ENCODE measurements at regions not wholly inside any gene's neighbourhood (a gene's known extent, or its start where the extent isn't known, plus 50 kb on each side); places are given as distances from the start of the nearest gene placed in this dataset.

DNA sequence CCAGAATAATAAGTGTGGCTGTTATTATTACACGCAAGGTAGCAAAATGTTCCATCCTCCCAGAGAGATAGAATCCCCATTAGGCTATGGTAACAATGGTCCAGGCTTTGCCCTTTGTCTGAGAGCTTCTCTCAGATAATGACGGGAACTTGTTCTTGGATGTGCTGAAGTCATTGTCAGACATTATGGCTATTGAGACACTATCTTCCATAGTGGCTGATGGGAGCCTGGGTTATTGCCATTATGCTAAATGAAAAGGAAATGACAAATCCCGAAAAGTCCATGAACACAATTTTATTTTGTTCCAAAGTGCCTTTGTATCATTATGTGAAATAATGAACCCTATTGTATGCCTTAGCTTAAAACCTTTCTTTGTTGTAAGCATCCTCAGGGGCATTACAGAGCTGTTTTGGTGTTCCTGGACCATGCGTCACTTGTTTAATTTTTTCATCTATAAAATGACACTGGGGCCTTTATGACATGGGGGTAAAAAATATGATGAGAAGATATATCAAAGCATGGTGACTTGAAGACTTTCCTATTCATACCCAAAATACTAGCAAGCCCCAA lies 218.5 kb downstream of the KCNS3 start:
- DNase-seq (ENCODE audit: low spot score in 2 of 2) = no peak
- H3K36me3 Mint-ChIP-seq = no peaks in the 10 kb centered on the region
- no peak overlapping the region for H3K27ac Mint-ChIP-seq
- H3K4me3 Mint-ChIP-seq = no peak overlapping the region
- H3K9me3 Mint-ChIP-seq = no peaks in the 10 kb centered on the region
- no peak for ATAC-seq
- H3K4me1 Mint-ChIP-seq = no peaks in the 10 kb centered on the region

- no peak overlapping the region for H3K27ac Mint-ChIP-seq
- H3K4me1 Mint-ChIP-seq = no peaks in the 10 kb centered on the region
- no peaks in the 10 kb centered on the region for H3K36me3 Mint-ChIP-seq
- DNase-seq (ENCODE audit: low spot score in 2 of 2) = no peak
- no peaks in the 10 kb centered on the region for H3K9me3 Mint-ChIP-seq
- ATAC-seq = no peak
- no peak overlapping the region for H3K4me3 Mint-ChIP-seq
These were observed 215.8 kb downstream of the KCNS3 start for GRCh38 chr2:18094277-18094676.

DNA sequence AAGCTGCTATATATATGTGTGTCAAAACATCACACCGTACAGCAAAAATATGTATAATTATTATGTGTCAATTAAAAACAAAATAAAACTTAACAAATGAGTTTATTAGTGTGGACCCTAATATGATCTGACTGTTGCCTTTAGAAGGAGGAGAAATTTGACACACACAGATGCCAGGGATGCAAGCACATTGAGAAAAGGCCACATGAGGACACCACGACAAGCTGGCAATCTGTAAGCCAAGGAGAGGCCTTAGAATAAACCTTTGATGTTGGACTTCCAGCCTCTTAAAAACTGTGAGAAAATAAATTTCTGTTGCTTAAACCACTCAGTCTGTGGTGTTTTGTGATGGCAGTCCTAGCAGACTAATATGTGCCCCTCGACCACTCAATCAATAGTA lies 214.7 kb downstream of the KCNS3 start:
- Mint-ChIP-seq H3K4me3 (no peak overlapping the region), H3K36me3 (no peaks in the 10 kb centered on the region), H3K9me3 (no peaks in the 10 kb centered on the region), H3K27ac (no peak overlapping the region), H3K4me1 (no peaks in the 10 kb centered on the region)
- ATAC-seq (no peak), DNase-seq (ENCODE audit: low spot score in 2 of 2) (no peak)

DNA sequence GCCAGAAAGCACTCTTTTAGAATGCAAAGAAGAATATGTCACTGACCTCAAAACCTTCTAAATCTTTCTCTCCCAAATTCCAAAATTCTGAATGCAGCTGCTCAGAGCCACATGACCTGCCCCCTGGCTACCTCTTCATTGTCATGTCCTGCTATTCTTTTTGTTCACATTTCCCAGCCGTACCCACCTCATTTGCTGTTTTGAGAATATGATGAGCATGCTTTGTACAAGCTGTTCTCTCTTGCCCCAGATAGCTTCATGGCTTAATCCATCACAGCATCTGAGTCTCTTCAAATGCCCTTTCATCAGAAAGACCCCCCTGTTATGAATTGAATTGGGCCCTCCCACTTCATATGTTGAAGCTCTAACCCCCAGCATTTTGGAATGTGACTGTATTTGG lies 214.3 kb downstream of the KCNS3 start:
- Mint-ChIP-seq H3K4me3 (no peak overlapping the region), H3K27ac (no peak overlapping the region), H3K36me3 (no peaks in the 10 kb centered on the region), H3K4me1 (no peaks in the 10 kb centered on the region), H3K9me3 (peaks cover 2% of the 10 kb centered on the region)
- ATAC-seq (no peak), DNase-seq (ENCODE audit: low spot score in 2 of 2) (no peak)

- H3K4me3 Mint-ChIP-seq = no peak overlapping the region
- no peaks in the 10 kb centered on the region for H3K36me3 Mint-ChIP-seq
- H3K9me3 Mint-ChIP-seq = peaks cover 5% of the 10 kb centered on the region
- no peak for ATAC-seq
- no peaks in the 10 kb centered on the region for H3K4me1 Mint-ChIP-seq
- no peak overlapping the region for H3K27ac Mint-ChIP-seq
- DNase-seq (ENCODE audit: low spot score in 2 of 2) = no peak
These were observed 207.1 kb downstream of the KCNS3 start for GRCh38 chr2:18085593-18085992.

DNA sequence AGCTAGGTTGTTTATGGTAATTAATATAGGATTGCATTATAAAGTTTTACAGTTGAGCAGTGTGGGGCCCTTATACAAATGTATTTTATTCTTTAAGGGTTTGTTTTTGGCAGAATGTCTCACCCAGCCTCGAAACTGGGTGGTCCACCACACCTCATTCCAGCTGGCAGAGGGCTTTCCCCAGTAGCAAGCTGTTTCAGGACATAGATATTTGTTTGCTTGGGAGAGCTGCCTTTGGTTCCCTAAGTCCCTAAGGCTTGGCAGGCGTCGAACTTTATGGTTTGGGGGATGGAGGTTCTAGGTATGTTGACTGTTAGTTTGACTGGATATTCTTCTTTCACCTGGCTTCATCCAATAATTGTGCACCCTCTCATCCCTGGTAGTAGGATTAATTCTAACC lies 205.9 kb downstream of the KCNS3 start:
- no peak for DNase-seq (ENCODE audit: low spot score in 2 of 2)
- ATAC-seq = no peak
- no peaks in the 10 kb centered on the region for H3K36me3 Mint-ChIP-seq
- no peaks in the 10 kb centered on the region for H3K4me1 Mint-ChIP-seq
- H3K9me3 Mint-ChIP-seq = peaks cover 5% of the 10 kb centered on the region
- no peak overlapping the region for H3K27ac Mint-ChIP-seq
- H3K4me3 Mint-ChIP-seq = no peak overlapping the region

DNA sequence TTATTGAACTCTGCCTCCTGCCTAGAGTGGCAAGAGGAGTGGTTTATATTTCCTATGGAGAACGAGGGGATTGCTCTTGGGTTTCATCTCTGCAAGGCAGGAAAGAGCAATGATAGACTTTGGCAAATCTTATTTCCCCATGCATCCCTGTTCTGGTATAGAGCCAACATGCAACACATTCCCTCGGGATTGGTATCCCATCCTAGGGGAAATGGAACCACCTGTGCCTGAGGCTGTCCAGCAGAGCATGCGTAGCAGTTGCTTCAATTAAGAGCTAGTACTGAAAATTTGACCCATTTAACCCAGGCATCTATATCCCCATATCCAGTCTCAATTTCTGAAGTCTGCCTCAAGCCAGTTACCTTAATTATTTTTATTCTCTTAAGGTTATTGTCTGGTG lies 205.3 kb downstream of the KCNS3 start:
- Mint-ChIP-seq H3K27ac (no peak overlapping the region), H3K9me3 (peaks cover 5% of the 10 kb centered on the region), H3K36me3 (no peaks in the 10 kb centered on the region), H3K4me1 (no peaks in the 10 kb centered on the region), H3K4me3 (no peak overlapping the region)
- DNase-seq (ENCODE audit: low spot score in 2 of 2) (no peak), ATAC-seq (no peak)

GRCh38 chr2:18078216-18078615 lies 199.7 kb downstream of the KCNS3 start:
- H3K36me3 Mint-ChIP-seq = no peaks in the 10 kb centered on the region
- DNase-seq (ENCODE audit: low spot score in 2 of 2) = no peak
- ATAC-seq = no peak
- H3K4me3 Mint-ChIP-seq = no peak overlapping the region
- H3K27ac Mint-ChIP-seq = no peak overlapping the region
- no peaks in the 10 kb centered on the region for H3K9me3 Mint-ChIP-seq
- H3K4me1 Mint-ChIP-seq = no peaks in the 10 kb centered on the region

- H3K9me3 Mint-ChIP-seq = no peaks in the 10 kb centered on the region
- H3K4me3 Mint-ChIP-seq = no peak overlapping the region
- H3K36me3 Mint-ChIP-seq = no peaks in the 10 kb centered on the region
- DNase-seq (ENCODE audit: low spot score in 2 of 2) (no peak), ATAC-seq (no peak)
- H3K4me1 Mint-ChIP-seq = no peaks in the 10 kb centered on the region
- H3K27ac Mint-ChIP-seq = no peak overlapping the region
These were observed 199.2 kb downstream of the KCNS3 start for GRCh38 chr2:18077704-18078103.

DNA sequence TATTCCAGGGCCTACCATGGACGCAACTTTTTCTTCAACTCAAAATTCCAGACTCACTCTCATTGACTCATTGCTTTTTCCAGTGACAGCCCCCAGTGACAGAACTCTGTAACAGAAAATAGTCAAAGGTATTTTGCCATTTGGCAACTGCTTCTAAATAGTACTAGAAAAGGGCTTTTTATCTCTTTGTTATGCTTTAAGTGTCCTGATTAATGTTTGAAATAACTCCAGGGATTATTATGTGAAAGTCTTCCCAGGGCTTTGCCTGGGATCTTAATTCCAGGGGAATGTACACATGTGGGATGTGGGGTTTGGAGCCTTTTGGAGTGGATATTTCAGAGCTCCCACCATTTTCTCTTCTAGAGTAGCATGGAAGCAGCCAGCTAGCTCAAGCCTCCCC lies 198.8 kb downstream of the KCNS3 start:
- H3K4me3 Mint-ChIP-seq = no peak overlapping the region
- no peak overlapping the region for H3K27ac Mint-ChIP-seq
- H3K36me3 Mint-ChIP-seq = no peaks in the 10 kb centered on the region
- no peak for DNase-seq (ENCODE audit: low spot score in 2 of 2)
- H3K4me1 Mint-ChIP-seq = no peaks in the 10 kb centered on the region
- no peak for ATAC-seq
- no peaks in the 10 kb centered on the region for H3K9me3 Mint-ChIP-seq

DNA sequence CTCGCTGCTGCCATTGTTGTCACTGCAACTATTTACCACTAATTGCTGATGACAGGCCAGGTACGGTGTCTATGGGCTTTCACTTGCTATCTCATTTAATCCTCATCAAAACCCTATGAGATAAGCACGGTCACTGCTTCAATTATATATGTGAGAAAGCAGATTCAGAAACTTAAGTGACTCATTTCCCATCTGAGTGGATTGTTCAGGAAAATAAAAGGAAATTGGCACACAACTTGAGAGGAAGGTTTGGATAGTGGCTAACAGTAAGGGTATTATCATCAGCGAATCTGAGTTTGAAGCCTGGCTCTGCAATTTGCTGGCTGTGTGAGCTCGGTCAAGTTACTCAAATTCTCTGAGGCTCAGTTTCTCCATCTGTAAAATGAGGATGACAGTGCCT lies 196.0 kb downstream of the KCNS3 start:
- H3K4me1 Mint-ChIP-seq = no peaks in the 10 kb centered on the region
- no peak overlapping the region for H3K27ac Mint-ChIP-seq

GRCh38 chr2:18073601-18074000 lies 195.1 kb downstream of the KCNS3 start:
- DNase-seq (ENCODE audit: low spot score in 2 of 2) (no peak), ATAC-seq (no peak)
- Mint-ChIP-seq H3K4me3 (no peak overlapping the region), H3K4me1 (no peaks in the 10 kb centered on the region), H3K27ac (no peak overlapping the region), H3K36me3 (no peaks in the 10 kb centered on the region), H3K9me3 (peaks cover 2% of the 10 kb centered on the region)

More for the DNA sequence above, 196.0 kb downstream of the KCNS3 start:
- DNase-seq (ENCODE audit: low spot score in 2 of 2) (no peak), ATAC-seq (no peak)
- Mint-ChIP-seq H3K9me3 (peaks cover 2% of the 10 kb centered on the region), H3K4me3 (no peak overlapping the region), H3K36me3 (no peaks in the 10 kb centered on the region)

DNA sequence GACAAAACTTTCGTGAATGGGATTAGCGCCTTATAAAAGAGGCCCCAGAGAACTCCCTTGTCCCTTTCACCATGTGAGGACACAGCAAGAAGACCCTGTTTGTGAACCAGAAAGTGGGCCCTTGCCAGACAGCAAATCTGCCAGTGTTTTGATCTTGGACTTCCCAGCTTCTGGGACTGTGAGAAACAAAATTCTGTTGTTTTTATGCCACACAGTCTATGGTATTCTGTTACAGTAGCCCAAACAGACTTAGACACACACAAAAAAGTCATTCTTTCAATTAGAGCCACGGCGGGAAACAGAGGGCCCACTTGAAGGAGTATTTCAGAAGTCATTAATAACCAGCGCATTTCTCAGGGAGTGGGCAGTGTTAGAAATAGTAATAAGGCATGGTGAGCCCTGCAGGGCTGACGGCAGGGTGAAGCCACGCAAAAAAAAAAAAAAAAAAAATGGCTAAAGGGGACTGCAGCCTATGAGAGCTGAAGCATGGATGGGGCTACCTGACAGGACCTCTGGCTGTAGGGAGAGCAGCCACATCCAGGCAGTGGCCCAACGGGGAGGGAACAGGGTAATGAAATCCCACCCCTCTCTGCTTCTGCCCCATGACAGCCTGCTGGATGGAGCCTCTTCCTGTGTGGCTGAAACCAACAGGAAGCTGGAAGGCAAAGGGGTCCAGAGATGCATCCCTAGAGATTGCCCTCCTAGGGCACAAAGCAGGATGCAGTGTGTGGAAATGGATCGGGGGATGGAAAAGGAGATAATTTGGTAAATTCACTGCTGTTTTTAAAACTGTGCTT lies 189.3 kb downstream of the KCNS3 start:
- Mint-ChIP-seq H3K4me3 (no peak overlapping the region), H3K36me3 (no peaks in the 10 kb centered on the region), H3K4me1 (no peaks in the 10 kb centered on the region), H3K9me3 (peaks cover 6% of the 10 kb centered on the region), H3K27ac (no peak overlapping the region)
- ATAC-seq = no peak
- DNase-seq (ENCODE audit: low spot score in 2 of 2) = no peak

DNA sequence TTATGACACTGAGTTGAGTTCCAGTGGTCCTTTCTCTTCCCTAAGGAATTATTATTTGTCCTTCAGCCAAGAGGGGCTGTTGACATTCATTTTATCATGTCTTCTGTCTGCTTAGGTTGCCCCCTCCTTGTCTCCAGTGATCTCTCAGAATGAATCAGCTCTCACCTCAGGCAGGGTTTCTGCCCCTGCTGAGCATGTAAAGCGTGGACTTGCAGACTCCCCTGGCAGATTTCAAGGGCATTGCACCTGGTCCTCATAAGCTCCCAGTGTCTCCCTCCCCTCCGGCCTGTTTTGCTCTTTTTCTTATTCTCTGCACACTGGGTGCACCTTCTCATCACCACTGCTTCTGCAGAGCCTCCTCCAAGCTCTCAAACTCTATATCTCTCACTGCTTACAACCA lies 188.4 kb downstream of the KCNS3 start:
- Mint-ChIP-seq H3K27ac (no peak overlapping the region), H3K9me3 (peaks cover 6% of the 10 kb centered on the region), H3K4me1 (no peaks in the 10 kb centered on the region), H3K36me3 (no peaks in the 10 kb centered on the region), H3K4me3 (no peak overlapping the region)
- ATAC-seq (no peak), DNase-seq (ENCODE audit: low spot score in 2 of 2) (no peak)

GRCh38 chr2:18066066-18066465 lies 187.6 kb downstream of the KCNS3 start:
- H3K4me1 Mint-ChIP-seq = no peaks in the 10 kb centered on the region
- H3K36me3 Mint-ChIP-seq = no peaks in the 10 kb centered on the region
- ATAC-seq (no peak), DNase-seq (ENCODE audit: low spot score in 2 of 2) (no peak)
- H3K9me3 Mint-ChIP-seq = peaks cover 6% of the 10 kb centered on the region
- H3K4me3 Mint-ChIP-seq = no peak overlapping the region
- no peak overlapping the region for H3K27ac Mint-ChIP-seq

GRCh38 chr2:18065249-18065648 lies 186.8 kb downstream of the KCNS3 start:
- DNase-seq (ENCODE audit: low spot score in 2 of 2) (no peak), ATAC-seq (no peak)
- Mint-ChIP-seq H3K27ac (no peak overlapping the region), H3K4me3 (no peak overlapping the region), H3K36me3 (no peaks in the 10 kb centered on the region), H3K4me1 (no peaks in the 10 kb centered on the region), H3K9me3 (peaks cover 4% of the 10 kb centered on the region)
